Dermis blood vessel endothelial cell (primary cell): ENCODE measurements at regions not wholly inside any gene's neighbourhood (a gene's known extent, or its start where the extent isn't known, plus 50 kb on each side); places are given as distances from the start of the nearest gene placed in this dataset.

ENCODE experiments used
- DNase-seq: peaks from one replicate; pipeline ENCODE4 v3.0.0; 2010

- DNase-seq = no peak
Measured at GRCh38 chr14:26766726-26767125, 168.9 kb upstream of the NOVA1 start.

GRCh38 chr14:26773906-26774593 lies 176.2 kb upstream of the NOVA1 start:
- DNase-seq = no peak

- no peak for DNase-seq
Measured at GRCh38 chr14:26775765-26776563, 178.1 kb upstream of the NOVA1 start.

- no peak for DNase-seq
Measured at GRCh38 chr14:26791117-26791806, 193.4 kb upstream of the NOVA1 start.

- DNase-seq = no peak
Measured at GRCh38 chr14:26794731-26795130, 196.9 kb upstream of the NOVA1 start.

- no peak for DNase-seq
Measured at GRCh38 chr14:26808407-26808806, 210.6 kb upstream of the NOVA1 start.

GRCh38 chr14:26810631-26811030 lies 212.8 kb upstream of the NOVA1 start:
- DNase-seq = no peak

- no peak for DNase-seq
Measured at GRCh38 chr14:26811756-26812305, 214.0 kb upstream of the NOVA1 start.

- DNase-seq = no peak
Measured at GRCh38 chr14:26820138-26820537, 222.3 kb upstream of the NOVA1 start.

GRCh38 chr14:26820572-26820971 lies 222.7 kb upstream of the NOVA1 start:
- DNase-seq = no peak

- DNase-seq = no peak
Measured at GRCh38 chr14:26828741-26829140, 230.9 kb upstream of the NOVA1 start.

- no peak for DNase-seq
Measured at GRCh38 chr14:26833621-26834176, 235.9 kb upstream of the NOVA1 start.

GRCh38 chr14:26835979-26836570 lies 238.2 kb upstream of the NOVA1 start:
- DNase-seq = no peak

- DNase-seq = no peak
Measured at GRCh38 chr14:26839481-26839880, 241.6 kb upstream of the NOVA1 start.

GRCh38 chr14:26841326-26841725 lies 243.5 kb upstream of the NOVA1 start:
- no peak for DNase-seq

- DNase-seq = no peak
Measured at GRCh38 chr14:26841920-26842741, 244.3 kb upstream of the NOVA1 start.

- DNase-seq = no peak
Measured at GRCh38 chr14:26845151-26845818, 247.5 kb upstream of the NOVA1 start.

GRCh38 chr14:26846388-26846787 lies 248.6 kb upstream of the NOVA1 start:
- DNase-seq = no peak

- DNase-seq = no peak
Measured at GRCh38 chr14:26849514-26849913, 251.7 kb upstream of the NOVA1 start.

GRCh38 chr14:26851793-26852192 lies 254.0 kb upstream of the NOVA1 start:
- DNase-seq = no peak
